AG08395 (cell line): ENCODE measurements at regions not wholly inside any gene's neighbourhood (a gene's known extent, or its start where the extent isn't known, plus 50 kb on each side); places are given as distances from the start of the nearest gene placed in this dataset.

Source experiments
- DNase-seq: peaks from one replicate; pipeline ENCODE4 v3.0.0; 2012; ENCODE audit warnings: mixed read lengths, low spot score

- DNase-seq: no peak
Observed at GRCh38 chrX:15191830-15192229, 78.1 kb downstream of the ASB9 start.

DNA sequence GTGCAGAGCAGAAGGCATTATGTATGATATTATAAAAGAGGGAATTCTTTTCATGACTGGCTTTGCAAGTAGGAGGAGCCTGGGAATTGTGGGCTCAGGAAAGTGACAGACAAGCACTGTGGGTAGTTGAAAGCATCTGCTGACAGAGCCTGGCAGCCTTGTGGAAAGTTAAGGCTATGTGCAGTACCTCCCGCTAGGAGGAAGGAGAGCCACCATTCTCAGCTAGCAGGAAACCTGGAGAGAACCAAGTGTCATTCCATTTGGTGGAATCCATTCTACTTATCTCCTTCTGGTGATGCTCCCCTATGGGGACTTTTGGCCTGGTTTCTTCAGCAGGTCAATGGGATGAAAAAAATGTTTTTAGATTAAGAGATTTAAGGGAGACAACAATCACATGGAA lies 81.8 kb downstream of the ASB9 start:
- no peak for DNase-seq

DNA sequence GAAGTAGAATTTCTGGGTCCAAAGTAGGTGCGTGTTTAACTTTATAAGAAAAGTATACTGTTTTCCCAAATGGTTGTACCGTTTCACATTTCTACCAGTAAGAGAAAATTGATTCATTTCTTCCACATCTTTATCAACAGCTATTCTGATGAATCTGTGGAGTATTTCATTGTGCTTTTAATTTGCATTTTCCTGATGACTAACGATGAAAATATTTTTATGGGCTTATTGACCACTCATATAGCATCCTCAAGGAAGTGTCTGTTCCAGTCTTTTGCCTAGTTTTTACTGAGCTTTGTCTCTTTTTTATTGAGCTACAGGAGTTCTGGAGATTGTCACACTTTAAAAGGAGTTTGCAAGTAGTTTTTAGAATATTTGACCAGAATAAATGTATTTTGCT lies 92.6 kb downstream of the ASB9 start:
- DNase-seq: no peak

GRCh38 chrX:15173411-15173810 lies 96.5 kb downstream of the ASB9 start:
- DNase-seq: no peak

DNA sequence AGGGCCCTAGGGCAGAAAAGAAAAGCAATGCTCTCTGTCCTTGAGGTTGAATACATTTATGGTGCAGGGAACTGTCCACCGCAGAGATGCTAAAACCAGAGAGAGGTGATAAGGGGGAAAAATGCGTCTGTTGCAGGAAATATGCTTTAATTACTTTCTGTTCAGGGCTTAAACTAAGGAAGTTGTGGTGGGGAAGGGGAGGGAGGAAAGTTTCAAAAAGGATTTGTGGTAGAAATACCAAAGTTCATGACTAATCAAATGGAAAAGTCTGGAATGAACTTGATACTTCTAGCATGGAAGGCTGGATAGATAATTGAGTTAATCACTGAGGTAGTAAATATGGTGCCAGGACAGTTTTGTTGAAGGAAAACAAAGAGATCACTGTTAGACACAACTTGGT lies 99.0 kb downstream of the ASB9 start:
- DNase-seq: no peak

GRCh38 chrX:15167826-15168225 lies 102.1 kb downstream of the ASB9 start:
- no peak for DNase-seq

GRCh38 chrX:15165832-15166231 lies 104.1 kb downstream of the ASB9 start:
- DNase-seq: no peak

DNA sequence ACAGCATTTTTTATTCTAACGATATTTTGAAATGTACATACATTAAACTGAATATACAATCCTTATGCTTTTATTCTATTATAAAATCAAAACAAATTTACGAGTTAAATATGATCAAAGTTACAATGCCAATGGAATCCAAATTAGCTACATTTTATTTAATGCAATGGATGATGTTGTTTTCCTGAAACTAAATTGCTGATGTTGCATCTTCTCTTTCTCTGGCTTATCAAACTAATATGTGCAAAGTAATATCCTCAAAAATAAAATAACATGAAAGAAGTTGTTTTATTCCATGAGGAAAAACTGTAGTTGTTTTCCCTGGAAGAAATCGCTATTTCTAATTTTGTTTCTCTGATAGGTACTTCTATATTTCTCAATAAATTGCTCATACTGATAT lies 106.8 kb downstream of the ASB9 start:
- no peak for DNase-seq

DNA sequence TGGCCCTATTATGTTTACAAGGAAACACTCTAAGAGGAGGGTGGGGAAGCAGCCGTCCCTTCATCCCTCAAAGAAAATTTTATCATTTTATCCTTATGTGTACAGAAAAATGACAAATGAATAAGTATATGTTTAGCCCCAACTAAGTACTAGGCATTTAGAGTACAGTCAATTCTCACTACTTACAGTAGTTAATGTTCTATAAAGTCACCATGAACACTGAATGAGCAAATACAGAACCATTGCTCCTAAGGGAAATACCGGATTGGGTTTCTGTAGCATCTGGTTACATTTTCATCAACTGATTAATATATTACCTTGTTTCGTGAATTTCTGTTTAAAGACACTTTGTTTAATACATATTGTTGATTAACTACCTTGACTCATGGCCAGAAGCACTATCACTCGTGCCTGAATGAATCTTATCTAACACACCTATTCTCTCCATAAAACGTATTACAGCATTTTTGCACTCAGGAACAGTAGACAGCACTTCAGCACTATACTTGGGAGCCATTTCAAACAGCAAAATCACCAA lies 109.3 kb downstream of the ASB9 start:
- DNase-seq: no peak

GRCh38 chrX:15158736-15159406 lies 111.0 kb downstream of the ASB9 start:
- peak; percentile 6 for DNase-seq

DNA sequence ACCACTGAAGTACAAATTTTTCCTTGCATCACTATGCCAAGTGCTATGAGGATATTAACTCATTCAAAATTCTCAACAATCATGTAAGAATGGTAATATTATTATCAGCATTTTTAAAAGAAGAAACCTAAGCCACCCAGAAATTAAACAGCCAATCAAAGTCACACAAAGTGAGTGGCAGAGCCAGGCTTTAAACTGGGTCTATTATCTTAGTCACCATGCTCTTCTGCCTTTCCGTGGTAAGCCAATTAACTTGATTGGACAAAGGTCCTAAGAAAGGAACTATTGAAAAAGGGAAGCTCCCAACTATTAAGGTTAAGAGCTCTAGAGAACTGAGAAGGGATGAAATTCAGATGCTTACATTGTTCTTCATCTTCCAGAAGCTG lies 111.5 kb downstream of the ASB9 start:
- DNase-seq: no peak

GRCh38 chrX:15157624-15158023 lies 112.3 kb downstream of the ASB9 start:
- DNase-seq: no peak

DNA sequence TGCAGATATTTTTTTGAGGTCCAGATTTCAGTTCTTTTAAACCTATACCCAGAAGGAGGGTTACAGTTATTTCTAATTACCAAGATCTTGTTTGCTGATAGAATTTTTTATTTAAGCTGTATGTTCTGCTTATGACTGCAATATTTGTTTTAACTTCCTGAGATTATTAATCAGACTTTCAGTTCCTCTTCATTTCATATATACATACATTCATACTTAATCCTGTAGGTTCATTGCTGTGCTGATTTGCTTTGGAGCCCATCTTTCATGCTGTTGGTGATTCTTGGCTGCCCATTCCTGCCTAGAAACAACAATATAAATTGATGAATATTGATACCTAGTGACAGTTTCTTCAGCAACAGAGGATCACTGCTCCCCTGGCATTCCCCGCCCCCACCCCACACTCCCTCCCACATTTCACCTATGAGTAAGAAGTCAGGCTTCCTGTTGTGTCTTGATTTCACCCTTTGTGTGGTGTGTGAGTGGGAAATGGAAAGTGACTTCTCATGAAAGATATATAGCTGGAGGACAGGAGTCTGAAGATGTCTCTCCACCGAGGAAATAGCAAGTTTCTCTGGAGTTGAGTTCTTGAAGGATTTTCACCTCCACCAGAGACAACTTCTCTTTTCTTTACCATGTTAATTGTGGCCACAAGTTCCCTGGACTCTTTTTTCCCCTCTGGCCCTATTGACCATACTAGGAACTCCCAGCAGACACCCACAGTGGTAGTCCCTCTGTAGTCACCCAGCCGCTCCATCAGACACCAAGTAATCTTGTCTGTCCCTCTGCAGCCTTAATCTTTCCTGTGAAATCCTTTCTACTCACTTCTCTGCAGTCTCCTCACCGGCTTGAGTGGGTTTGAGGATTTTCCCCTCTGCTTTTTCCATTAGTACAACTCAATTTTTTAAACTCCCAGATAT lies 118.4 kb downstream of the ASB9 start:
- no peak for DNase-seq

GRCh38 chrX:15150586-15150985 lies 119.3 kb downstream of the ASB9 start:
- DNase-seq: no peak

DNA sequence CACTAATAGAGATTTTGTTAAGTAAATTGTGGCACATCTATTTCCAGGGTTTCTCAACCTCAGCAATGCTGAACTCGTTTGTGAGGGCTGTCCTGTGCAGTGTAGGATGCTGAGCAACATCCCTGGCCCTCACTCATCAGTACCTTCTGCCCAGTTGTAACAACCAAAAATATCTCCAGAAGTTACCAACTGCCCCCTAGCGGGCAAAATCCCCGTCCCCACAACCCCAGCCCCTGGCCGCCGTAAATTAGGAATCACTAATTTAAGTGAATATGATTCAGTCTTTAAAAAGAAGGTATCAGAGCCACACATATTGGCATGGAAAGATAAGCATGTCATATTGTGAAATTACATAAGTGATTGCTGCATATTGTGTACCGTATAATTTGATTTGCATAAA lies 123.4 kb downstream of the ASB9 start:
- DNase-seq: no peak

- DNase-seq: no peak
Observed at GRCh38 chrX:15143825-15144121, 126.1 kb downstream of the ASB9 start.

DNA sequence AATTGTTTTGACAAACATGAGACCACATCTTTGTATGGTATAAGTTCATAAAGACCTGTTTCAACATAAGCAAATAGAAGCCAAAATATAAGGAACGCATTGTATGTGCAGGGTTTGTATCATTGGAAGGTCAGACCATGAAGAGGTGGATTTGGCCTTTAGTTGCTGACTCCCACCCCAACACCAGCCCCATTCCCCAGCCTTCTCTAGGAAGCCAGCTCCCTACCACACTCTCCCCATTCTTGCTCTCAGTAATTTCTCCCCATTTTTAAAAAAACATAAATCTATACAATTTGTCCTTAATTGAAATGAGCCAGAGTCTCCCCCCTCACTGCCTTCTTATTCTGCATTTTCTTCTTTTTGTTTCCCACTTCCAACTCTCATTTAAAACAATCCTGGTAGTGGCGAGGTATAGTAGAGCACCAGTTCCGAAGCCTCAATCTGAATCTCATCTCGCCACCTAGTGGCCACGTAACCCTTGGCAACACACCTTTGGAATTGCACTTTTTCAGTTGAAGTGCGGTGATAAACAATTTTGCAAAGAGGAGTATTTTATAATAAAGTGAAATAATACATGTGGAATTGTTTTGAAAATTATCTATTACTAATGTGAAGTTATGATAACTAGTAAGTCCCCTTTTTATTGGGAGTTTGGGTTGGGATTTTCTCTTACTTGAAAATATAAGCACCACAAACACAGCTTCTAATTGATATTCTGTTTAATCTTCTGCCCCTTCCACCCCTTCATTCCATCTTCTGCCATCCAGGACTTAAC lies 126.6 kb downstream of the ASB9 start:
- peak; percentile 43 for DNase-seq

GRCh38 chrX:15142084-15142715 lies 127.7 kb downstream of the ASB9 start:
- DNase-seq: no peak

- DNase-seq: no peak
Observed at GRCh38 chrX:15136795-15137194, 133.1 kb downstream of the ASB9 start.

GRCh38 chrX:15129412-15129811 lies 140.5 kb downstream of the ASB9 start:
- DNase-seq: no peak

GRCh38 chrX:15128861-15129260 lies 141.0 kb downstream of the ASB9 start:
- DNase-seq: no peak

- no peak for DNase-seq
Observed at GRCh38 chrX:15127010-15127409, 142.9 kb downstream of the ASB9 start.
